ENCODE measurements at regions not wholly inside any gene's neighbourhood (a gene's known extent, or its start where the extent isn't known, plus 50 kb on each side); places are given as distances from the start of the nearest gene placed in this dataset.

GRCh38 chr20:7057611-7058010, 290.1 kb downstream of the BMP2 start:
- no peak overlapping the region for H3K4me3 ChIP-seq (ENCODE audit: low read depth, low read length)
- TF ChIP-seq CTCF (IDR thresholded peaks at IDR 0.05; ENCODE audit: low read depth, low read length, missing control alignments), result no peak
- no peak for DNase-seq (ENCODE audit: low read depth)

GRCh38 chr20:7078804-7079203, 311.3 kb downstream of the BMP2 start:
- H3K4me3 ChIP-seq (ENCODE audit: low read depth, low read length), result no peak overlapping the region
- no peak for DNase-seq (ENCODE audit: low read depth)
- TF ChIP-seq CTCF (IDR thresholded peaks at IDR 0.05; ENCODE audit: low read depth, low read length, missing control alignments), result no peak

DNA sequence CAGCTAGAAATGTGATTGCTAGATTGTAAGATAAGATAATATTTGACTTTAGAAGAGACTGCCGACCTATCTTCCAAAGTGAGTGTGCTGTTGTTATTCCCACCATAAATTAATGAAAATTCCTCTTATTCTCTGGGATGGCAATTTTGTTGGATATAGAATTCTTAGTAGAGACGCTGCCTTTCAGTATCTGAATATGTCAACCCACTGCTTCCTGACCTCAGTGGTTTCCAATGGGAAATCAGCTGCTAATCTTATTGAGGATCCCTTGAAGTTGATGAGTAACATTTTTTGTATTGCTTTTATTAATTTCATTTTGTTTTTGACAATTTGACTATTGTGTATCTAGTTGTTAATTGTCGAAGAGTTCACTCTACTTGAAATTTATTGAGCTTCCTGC, 313.0 kb downstream of the BMP2 start:
- DNase-seq (ENCODE audit: low read depth), result no peak
- H3K4me3 ChIP-seq (ENCODE audit: low read depth, low read length), result no peak overlapping the region
- TF ChIP-seq CTCF (IDR thresholded peaks at IDR 0.05; ENCODE audit: low read depth, low read length, missing control alignments), result no peak

DNA sequence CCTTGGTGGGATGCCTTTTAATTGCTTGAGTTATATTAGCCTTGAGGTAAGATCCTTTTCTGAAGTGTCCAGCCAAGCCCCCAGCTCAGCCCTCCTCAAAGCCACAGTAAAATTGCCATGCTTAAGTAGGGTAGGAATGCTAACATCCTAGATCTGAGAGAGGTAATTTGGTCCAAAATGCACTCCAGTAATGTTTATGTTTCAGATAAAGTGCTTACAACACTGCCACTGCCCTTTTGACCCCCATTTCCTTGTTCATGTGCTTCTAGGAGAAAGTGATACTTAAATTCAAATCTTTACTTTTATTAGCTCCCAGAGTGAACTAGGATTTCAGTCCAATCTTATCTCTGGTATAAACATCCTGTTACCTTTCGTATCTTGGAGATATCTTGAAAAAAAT, 318.0 kb downstream of the BMP2 start:
- no peak overlapping the region for H3K4me3 ChIP-seq (ENCODE audit: low read depth, low read length)

DNA sequence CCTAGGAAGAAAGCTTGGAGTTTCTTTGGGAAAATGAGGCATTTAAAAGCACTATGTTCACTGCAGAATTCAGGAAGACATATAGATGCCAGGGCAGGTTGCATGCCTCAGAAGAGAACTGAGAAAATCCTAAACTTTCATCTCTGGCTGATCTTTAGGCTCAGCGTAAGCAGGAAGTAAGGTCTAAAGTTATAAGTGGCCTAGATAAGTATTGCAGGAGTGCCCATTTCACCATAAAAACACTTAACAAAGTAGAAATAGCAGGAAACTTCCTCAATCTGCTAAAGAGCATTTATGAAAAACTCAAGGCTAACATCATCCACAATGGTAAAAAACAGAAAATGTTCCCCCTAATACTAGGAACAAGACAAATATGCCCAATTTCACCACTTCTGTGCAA, 320.3 kb downstream of the BMP2 start:
- no peak for TF ChIP-seq CTCF (IDR thresholded peaks at IDR 0.05; ENCODE audit: low read depth, low read length, missing control alignments)
- DNase-seq (ENCODE audit: low read depth), result no peak
- no peak overlapping the region for H3K4me3 ChIP-seq (ENCODE audit: low read depth, low read length)

More for the DNA sequence above, 318.0 kb downstream of the BMP2 start:
- DNase-seq (ENCODE audit: low read depth), result no peak
- no peak for TF ChIP-seq CTCF (IDR thresholded peaks at IDR 0.05; ENCODE audit: low read depth, low read length, missing control alignments)

GRCh38 chr20:7090001-7090400, 322.5 kb downstream of the BMP2 start:
- no peak for DNase-seq (ENCODE audit: low read depth)
- TF ChIP-seq CTCF (IDR thresholded peaks at IDR 0.05; ENCODE audit: low read depth, low read length, missing control alignments), result no peak
- no peak overlapping the region for H3K4me3 ChIP-seq (ENCODE audit: low read depth, low read length)

- no peak for DNase-seq (ENCODE audit: low read depth)
- no peak for TF ChIP-seq CTCF (IDR thresholded peaks at IDR 0.05; ENCODE audit: low read depth, low read length, missing control alignments)
- no peak overlapping the region for H3K4me3 ChIP-seq (ENCODE audit: low read depth, low read length)
Measured at GRCh38 chr20:7090811-7091210, 323.3 kb downstream of the BMP2 start.
